ENCODE measurements at regions not wholly inside any gene's neighbourhood (a gene's known extent, or its start where the extent isn't known, plus 50 kb on each side); places are given as distances from the start of the nearest gene placed in this dataset.

GRCh38 chr22:22398530-22399327 lies 109.8 kb downstream of the ZNF280B start:
- TF ChIP-seq CTCF (IDR thresholded peaks at IDR 0.05) = no peak
- no peak for TF ChIP-seq POLR2A (IDR thresholded peaks at IDR 0.05)

Data from uterus (tissue), 2 donors.